ENCODE measurements at regions not wholly inside any gene's neighbourhood (a gene's known extent, or its start where the extent isn't known, plus 50 kb on each side); places are given as distances from the start of the nearest gene placed in this dataset.

- H3K27ac ChIP-seq, result no peak overlapping the region
- TF ChIP-seq ZFX (IDR thresholded peaks at IDR 0.05) (no peak), CTCF (conservative IDR thresholded peaks at IDR 0.05) (no peak)
Observed at GRCh38 chr5:52520171-52520570, 267.5 kb upstream of the ITGA1 start.

- H3K27ac ChIP-seq, result no peak overlapping the region
- TF ChIP-seq CTCF (conservative IDR thresholded peaks at IDR 0.05) (no peak), ZFX (IDR thresholded peaks at IDR 0.05) (no peak)
Observed at GRCh38 chr5:52521236-52521635, 266.5 kb upstream of the ITGA1 start.

GRCh38 chr5:52523701-52524100, 264.0 kb upstream of the ITGA1 start:
- TF ChIP-seq ZFX (IDR thresholded peaks at IDR 0.05), result no peak
- TF ChIP-seq CTCF (conservative IDR thresholded peaks at IDR 0.05), result no peak

GRCh38 chr5:52531105-52531504, 256.6 kb upstream of the ITGA1 start:
- no peak overlapping the region for H3K27ac ChIP-seq
- TF ChIP-seq CTCF (conservative IDR thresholded peaks at IDR 0.05) (no peak), ZFX (IDR thresholded peaks at IDR 0.05) (no peak)

More at GRCh38 chr5:52523701-52524100, 264.0 kb upstream of the ITGA1 start:
- H3K27ac ChIP-seq, result no peak overlapping the region

GRCh38 chr5:52543594-52543993, 244.1 kb upstream of the ITGA1 start:
- TF ChIP-seq CTCF (conservative IDR thresholded peaks at IDR 0.05), result no peak
- no peak for TF ChIP-seq ZFX (IDR thresholded peaks at IDR 0.05)

GRCh38 chr5:52544738-52545137, 243.0 kb upstream of the ITGA1 start:
- no peak overlapping the region for H3K27ac ChIP-seq
- no peak for TF ChIP-seq ZFX (IDR thresholded peaks at IDR 0.05)
- TF ChIP-seq CTCF (conservative IDR thresholded peaks at IDR 0.05), result no peak

More at GRCh38 chr5:52543594-52543993, 244.1 kb upstream of the ITGA1 start:
- H3K27ac ChIP-seq, result peak overlapping the region; percentile 23; the same call in 1 of the 2 replicates

- H3K27ac ChIP-seq, result no peak overlapping the region
- TF ChIP-seq ZFX (IDR thresholded peaks at IDR 0.05), result no peak
- no peak for TF ChIP-seq CTCF (conservative IDR thresholded peaks at IDR 0.05)
Observed at GRCh38 chr5:52554293-52554692, 233.4 kb upstream of the ITGA1 start.

Data from C4-2B (cell line).